ENCODE measurements at regions not wholly inside any gene's neighbourhood (a gene's known extent, or its start where the extent isn't known, plus 50 kb on each side); places are given as distances from the start of the nearest gene placed in this dataset.

GRCh38 chr9:90162326-90162725 is 480.3 kb downstream of the DIRAS2 start:
- no peak overlapping the region for H2AFZ ChIP-seq (ENCODE audit: low read depth, low read length)
- TF ChIP-seq CTCF (IDR thresholded peaks at IDR 0.05; ENCODE audit: poor library complexity, severe bottlenecking): no peak
- no peak for TF ChIP-seq EZH2 (IDR thresholded peaks at IDR 0.05; ENCODE audit: borderline replicate concordance, insufficient read depth, low read length, poor library complexity, severe bottlenecking)
- TF ChIP-seq EP300 (conservative IDR thresholded peaks at IDR 0.05; ENCODE audit: poor library complexity, severe bottlenecking): no peak
- TF ChIP-seq, protein P1, sequence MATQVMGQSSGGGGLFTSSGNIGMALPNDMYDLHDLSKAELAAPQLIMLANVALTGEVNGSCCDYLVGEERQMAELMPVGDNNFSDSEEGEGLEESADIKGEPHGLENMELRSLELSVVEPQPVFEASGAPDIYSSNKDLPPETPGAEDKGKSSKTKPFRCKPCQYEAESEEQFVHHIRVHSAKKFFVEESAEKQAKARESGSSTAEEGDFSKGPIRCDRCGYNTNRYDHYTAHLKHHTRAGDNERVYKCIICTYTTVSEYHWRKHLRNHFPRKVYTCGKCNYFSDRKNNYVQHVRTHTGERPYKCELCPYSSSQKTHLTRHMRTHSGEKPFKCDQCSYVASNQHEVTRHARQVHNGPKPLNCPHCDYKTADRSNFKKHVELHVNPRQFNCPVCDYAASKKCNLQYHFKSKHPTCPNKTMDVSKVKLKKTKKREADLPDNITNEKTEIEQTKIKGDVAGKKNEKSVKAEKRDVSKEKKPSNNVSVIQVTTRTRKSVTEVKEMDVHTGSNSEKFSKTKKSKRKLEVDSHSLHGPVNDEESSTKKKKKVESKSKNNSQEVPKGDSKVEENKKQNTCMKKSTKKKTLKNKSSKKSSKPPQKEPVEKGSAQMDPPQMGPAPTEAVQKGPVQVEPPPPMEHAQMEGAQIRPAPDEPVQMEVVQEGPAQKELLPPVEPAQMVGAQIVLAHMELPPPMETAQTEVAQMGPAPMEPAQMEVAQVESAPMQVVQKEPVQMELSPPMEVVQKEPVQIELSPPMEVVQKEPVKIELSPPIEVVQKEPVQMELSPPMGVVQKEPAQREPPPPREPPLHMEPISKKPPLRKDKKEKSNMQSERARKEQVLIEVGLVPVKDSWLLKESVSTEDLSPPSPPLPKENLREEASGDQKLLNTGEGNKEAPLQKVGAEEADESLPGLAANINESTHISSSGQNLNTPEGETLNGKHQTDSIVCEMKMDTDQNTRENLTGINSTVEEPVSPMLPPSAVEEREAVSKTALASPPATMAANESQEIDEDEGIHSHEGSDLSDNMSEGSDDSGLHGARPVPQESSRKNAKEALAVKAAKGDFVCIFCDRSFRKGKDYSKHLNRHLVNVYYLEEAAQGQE (IDR thresholded peaks at IDR 0.05; ENCODE audit: borderline replicate concordance): no peak
- no peak for TF ChIP-seq MXI1 (conservative IDR thresholded peaks at IDR 0.05; ENCODE audit: poor library complexity, severe bottlenecking)
- no peak for TF ChIP-seq TAF1 (IDR thresholded peaks at IDR 0.05; ENCODE audit: low read depth)
- TF ChIP-seq RAD21 (conservative IDR thresholded peaks at IDR 0.05): no peak
- TF ChIP-seq SMC3 (conservative IDR thresholded peaks at IDR 0.05; ENCODE audit: poor library complexity): no peak
- no peak for TF ChIP-seq POLR2AphosphoS5 (IDR thresholded peaks at IDR 0.05)
- no peaks in the 10 kb centered on the region for H3K36me3 ChIP-seq (ENCODE audit: insufficient read depth, low read length)
- no peak overlapping the region for H3K4me2 ChIP-seq (ENCODE audit: low read length)
- H3K79me2 ChIP-seq (replicated peaks; ENCODE audit: insufficient read depth, low read length): no peaks in the 10 kb centered on the region
- H3K4me3 ChIP-seq (ENCODE audit: low read length): no peak overlapping the region
- H3K9me2 ChIP-seq (ENCODE audit: insufficient read depth, low read length): no peaks in the 10 kb centered on the region
- no peak overlapping the region for H3K27ac ChIP-seq (ENCODE audit: low read length)
- no peaks in the 10 kb centered on the region for H3K27me3 ChIP-seq (ENCODE audit: insufficient read depth, low read depth, low read length)
- no peaks in the 10 kb centered on the region for H3F3A ChIP-seq (ENCODE audit: insufficient read depth, low read length, poor library complexity, severe bottlenecking)
- H3K9me3 ChIP-seq (ENCODE audit: low read length): no peaks in the 10 kb centered on the region
- H4K20me1 ChIP-seq (ENCODE audit: insufficient read depth): no peaks in the 10 kb centered on the region
- no peak overlapping the region for H3K9ac ChIP-seq (ENCODE audit: low read length)

DNA sequence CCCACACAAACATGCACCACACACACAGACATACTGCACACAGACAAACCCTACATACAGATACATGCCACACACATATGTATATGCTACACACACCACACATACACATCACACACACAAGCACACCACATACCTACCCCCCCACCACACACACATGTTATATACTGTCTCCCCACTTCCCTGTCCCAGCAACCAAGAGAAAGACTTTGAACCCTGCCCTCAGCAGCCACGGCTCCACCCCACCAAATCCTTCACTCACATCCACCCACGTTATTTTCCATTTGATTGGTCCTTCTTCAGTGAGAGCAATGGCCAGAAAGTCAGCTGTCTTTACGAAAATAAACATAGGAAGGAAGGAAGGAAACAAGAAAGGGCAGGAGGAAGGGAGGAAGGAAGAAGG is 479.8 kb downstream of the DIRAS2 start:
- H4K20me1 ChIP-seq (ENCODE audit: insufficient read depth): no peaks in the 10 kb centered on the region
- H3K9me2 ChIP-seq (ENCODE audit: insufficient read depth, low read length): no peaks in the 10 kb centered on the region
- H3K27ac ChIP-seq (ENCODE audit: low read length): no peak overlapping the region
- no peak overlapping the region for H3K4me3 ChIP-seq (ENCODE audit: low read length)
- no peaks in the 10 kb centered on the region for H3K27me3 ChIP-seq (ENCODE audit: insufficient read depth, low read depth, low read length)
- no peak overlapping the region for H3K9ac ChIP-seq (ENCODE audit: low read length)
- no peaks in the 10 kb centered on the region for H3F3A ChIP-seq (ENCODE audit: insufficient read depth, low read length, poor library complexity, severe bottlenecking)
- no peaks in the 10 kb centered on the region for H3K79me2 ChIP-seq (replicated peaks; ENCODE audit: insufficient read depth, low read length)
- TF ChIP-seq MXI1 (conservative IDR thresholded peaks at IDR 0.05; ENCODE audit: poor library complexity, severe bottlenecking): no peak
- no peak for TF ChIP-seq EP300 (conservative IDR thresholded peaks at IDR 0.05; ENCODE audit: poor library complexity, severe bottlenecking)
- TF ChIP-seq CTCF (IDR thresholded peaks at IDR 0.05; ENCODE audit: poor library complexity, severe bottlenecking): no peak
- no peak for TF ChIP-seq TAF1 (IDR thresholded peaks at IDR 0.05; ENCODE audit: low read depth)
- TF ChIP-seq SMC3 (conservative IDR thresholded peaks at IDR 0.05; ENCODE audit: poor library complexity): no peak
- TF ChIP-seq RAD21 (conservative IDR thresholded peaks at IDR 0.05): no peak
- TF ChIP-seq POLR2AphosphoS5 (IDR thresholded peaks at IDR 0.05): no peak
- TF ChIP-seq, protein P1 (IDR thresholded peaks at IDR 0.05; ENCODE audit: borderline replicate concordance): no peak
- no peak for TF ChIP-seq EZH2 (IDR thresholded peaks at IDR 0.05; ENCODE audit: borderline replicate concordance, insufficient read depth, low read length, poor library complexity, severe bottlenecking)
- no peak overlapping the region for H2AFZ ChIP-seq (ENCODE audit: low read depth, low read length)
- H3K4me2 ChIP-seq (ENCODE audit: low read length): no peak overlapping the region
- H3K36me3 ChIP-seq (ENCODE audit: insufficient read depth, low read length): no peaks in the 10 kb centered on the region
- H3K9me3 ChIP-seq (ENCODE audit: low read length): no peaks in the 10 kb centered on the region
